Peyer's patch (tissue), 4 donors: ENCODE measurements at regions not wholly inside any gene's neighbourhood (a gene's known extent, or its start where the extent isn't known, plus 50 kb on each side); places are given as distances from the start of the nearest gene placed in this dataset.
"Not testable (repeated sequence)": the region's sequence is repeated elsewhere in the genome, so short reads cannot be mapped to it uniquely, and the experiment has no call there.

ENCODE experiments used
- DNase-seq, 3 donors: peaks; one replicate each; pipeline ENCODE4 v3.0.0-alpha.2; 2017 to 2019
- H3K27ac ChIP-seq, 4 donors: fragments of 200-600 bp; sonication (generic); one replicate each; pipeline ENCODE4 v1.5.1; 2016 to 2019
- H3K27me3 ChIP-seq, 2 donors: fragments of 200-600 bp; sonication (generic); one replicate each; pipeline ENCODE4 v1.5.1; 2019
- H3K36me3 ChIP-seq, 3 donors: fragments of 200-600 bp; sonication (generic); one replicate each; pipeline ENCODE4 v1.5.1; 2016 to 2019
- H3K4me1 ChIP-seq, 4 donors: fragments of 200-600 bp; sonication (generic); one replicate each; pipeline ENCODE4 v1.5.1; 2016 to 2019
- H3K4me3 ChIP-seq, 4 donors: fragments of 200-600 bp; sonication (generic); 1 replicate in 3 of 4; 2 replicates in 1 of 4; pipeline ENCODE4 v1.5.1; 2016 to 2019; ENCODE audit warnings: mild to moderate bottlenecking in 1 of 4
- H3K9me3 ChIP-seq, 4 donors: fragments of 200-600 bp; sonication (generic); one replicate each; pipeline ENCODE4 v1.5.1; 2016 to 2019; ENCODE audit warnings: mild to moderate bottlenecking in 1 of 4
- CTCF ChIP-seq, 6 experiments: fragments of 450-650 bp in 4 of 6; fragments of 200-600 bp in 2 of 6; sonication (generic) in 1 of 6; IDR thresholded peaks; one replicate each; pipeline ENCODE4 v1.5.1; 2017 to 2019; ENCODE audit warnings: antibody characterized with exemption in 6 of 6, mild to moderate bottlenecking in 3 of 6, moderate library complexity in 1 of 6
- POLR2A ChIP-seq, 2 donors: fragments of 450-650 bp; IDR thresholded peaks; one replicate each; pipeline ENCODE4 v1.5.1; 2017; ENCODE audit warnings: antibody characterized with exemption in 2 of 2, mild to moderate bottlenecking in 2 of 2, moderate library complexity in 2 of 2

- TF ChIP-seq POLR2A (IDR thresholded peaks at IDR 0.05) = no peak
- no peak for TF ChIP-seq CTCF (IDR thresholded peaks at IDR 0.05)
- no peak for DNase-seq
- H3K36me3 ChIP-seq = no peaks in the 10 kb centered on the region
Measured at GRCh38 chr1:105270966-105271365, 1521.3 kb downstream of the AMY1C start.

GRCh38 chr1:105272376-105272775 is 1522.7 kb downstream of the AMY1C start:
- H3K27me3 ChIP-seq, H3K27ac ChIP-seq, DNase-seq, H3K4me1 ChIP-seq, H3K36me3 ChIP-seq, H3K9me3 ChIP-seq, H3K4me3 ChIP-seq: not testable (repeated sequence)

More at GRCh38 chr1:105270966-105271365, 1521.3 kb downstream of the AMY1C start:
- H3K9me3 ChIP-seq = no peaks in the 10 kb centered on the region
- no peaks in the 10 kb centered on the region for H3K4me1 ChIP-seq
- H3K4me3 ChIP-seq = no peak overlapping the region
- H3K27me3 ChIP-seq = no peaks in the 10 kb centered on the region
- H3K27ac ChIP-seq = no peak overlapping the region

GRCh38 chr1:105294838-105295237 is 1545.1 kb downstream of the AMY1C start:
- TF ChIP-seq CTCF (IDR thresholded peaks at IDR 0.05) = no peak
- no peak for TF ChIP-seq POLR2A (IDR thresholded peaks at IDR 0.05)
- H3K27me3 ChIP-seq = no peaks in the 10 kb centered on the region

GRCh38 chr1:105310063-105310462 is 1560.4 kb downstream of the AMY1C start:
- Histone ChIP-seq H3K9me3 (no peaks in the 10 kb centered on the region), H3K4me1 (no peaks in the 10 kb centered on the region), H3K27me3 (no peaks in the 10 kb centered on the region), H3K36me3 (no peaks in the 10 kb centered on the region), H3K27ac (no peak overlapping the region), H3K4me3 (no peak overlapping the region)
- no peak for DNase-seq
- TF ChIP-seq POLR2A (IDR thresholded peaks at IDR 0.05) (no peak), CTCF (IDR thresholded peaks at IDR 0.05) (no peak)

More at GRCh38 chr1:105294838-105295237, 1545.1 kb downstream of the AMY1C start:
- Histone ChIP-seq H3K36me3 (no peaks in the 10 kb centered on the region), H3K4me3 (no peak overlapping the region), H3K4me1 (no peaks in the 10 kb centered on the region), H3K27ac (no peak overlapping the region), H3K9me3 (no peaks in the 10 kb centered on the region)
- no peak for DNase-seq

- TF ChIP-seq CTCF (IDR thresholded peaks at IDR 0.05) (no peak), POLR2A (IDR thresholded peaks at IDR 0.05) (no peak)
- Histone ChIP-seq H3K4me3 (no peak overlapping the region), H3K27me3 (no peaks in the 10 kb centered on the region), H3K9me3 (no peaks in the 10 kb centered on the region), H3K4me1 (no peaks in the 10 kb centered on the region), H3K27ac (no peak overlapping the region), H3K36me3 (no peaks in the 10 kb centered on the region)
- DNase-seq = no peak
Measured at GRCh38 chr1:105317976-105318375, 1568.3 kb downstream of the AMY1C start.

GRCh38 chr1:105326886-105327285 is 1577.2 kb downstream of the AMY1C start:
- no peak overlapping the region for H3K4me3 ChIP-seq
- no peaks in the 10 kb centered on the region for H3K36me3 ChIP-seq
- H3K4me1 ChIP-seq = no peaks in the 10 kb centered on the region
- no peaks in the 10 kb centered on the region for H3K27me3 ChIP-seq
- H3K27ac ChIP-seq = no peak overlapping the region
- DNase-seq = no peak
- no peaks in the 10 kb centered on the region for H3K9me3 ChIP-seq
- TF ChIP-seq CTCF (IDR thresholded peaks at IDR 0.05) = no peak
- no peak for TF ChIP-seq POLR2A (IDR thresholded peaks at IDR 0.05)
